HUES64 (cell line): ENCODE measurements at regions not wholly inside any gene's neighbourhood (a gene's known extent, or its start where the extent isn't known, plus 50 kb on each side); places are given as distances from the start of the nearest gene placed in this dataset.

ENCODE experiments used
- H3K27ac ChIP-seq: 2 replicates; pipeline ENCODE4 v1.7.0; 2013; ENCODE audit warnings: low read depth, low read length, inconsistent platforms
- H3K27me3 ChIP-seq: 2 replicates; pipeline ENCODE4 v1.6.1; 2013; ENCODE audit warnings: mild to moderate bottlenecking, low read length; ENCODE audit not compliant: insufficient read depth
- H3K36me3 ChIP-seq: 2 replicates; pipeline ENCODE4 v1.6.1; 2013; ENCODE audit warnings: mild to moderate bottlenecking, low read length; ENCODE audit not compliant: insufficient read depth
- H3K4me1 ChIP-seq: 2 replicates; pipeline ENCODE4 v1.6.1; 2013; ENCODE audit warnings: mild to moderate bottlenecking, low read length, moderate library complexity; ENCODE audit not compliant: insufficient read depth
- H3K4me3 ChIP-seq: 2 replicates; pipeline ENCODE4 v1.5.1; 2013; ENCODE audit warnings: mild to moderate bottlenecking, low read length, moderate library complexity
- H3K9ac ChIP-seq: 2 replicates; pipeline ENCODE4 v1.6.1; 2013; ENCODE audit warnings: mild to moderate bottlenecking, low read depth, low read length
- H3K9me3 ChIP-seq: 2 replicates; pipeline ENCODE4 v1.6.1; 2013; ENCODE audit warnings: low read depth, low read length; ENCODE audit not compliant: insufficient read depth
- WGBS: fragments of 150-250, 120-280 bp; methylation state at CpG from one replicate; pipeline ENCODE4 v1.1.7; 2013; ENCODE audit warnings: missing lambda C conversion rate; 5-methylcytosine and 5-hydroxymethylcytosine counted together

GRCh38 chr9:25548847-25549246 is 129.4 kb downstream of the TUSC1 start:
- H3K4me3 ChIP-seq: no peak overlapping the region
- H3K9ac ChIP-seq: no peak overlapping the region
- 88% methylated on average over 3 of the region's 3 CpGs for WGBS
- no peak overlapping the region for H3K27ac ChIP-seq
- H3K36me3 ChIP-seq: no peaks in the 10 kb centered on the region
- H3K27me3 ChIP-seq: no peaks in the 10 kb centered on the region
- H3K9me3 ChIP-seq: no peaks in the 10 kb centered on the region
- H3K4me1 ChIP-seq: no peaks in the 10 kb centered on the region; the same call in 1 of the 2 replicates

GRCh38 chr9:25543806-25544205 is 134.4 kb downstream of the TUSC1 start:
- 97% methylated on average over 7 of the region's 7 CpGs for WGBS

DNA sequence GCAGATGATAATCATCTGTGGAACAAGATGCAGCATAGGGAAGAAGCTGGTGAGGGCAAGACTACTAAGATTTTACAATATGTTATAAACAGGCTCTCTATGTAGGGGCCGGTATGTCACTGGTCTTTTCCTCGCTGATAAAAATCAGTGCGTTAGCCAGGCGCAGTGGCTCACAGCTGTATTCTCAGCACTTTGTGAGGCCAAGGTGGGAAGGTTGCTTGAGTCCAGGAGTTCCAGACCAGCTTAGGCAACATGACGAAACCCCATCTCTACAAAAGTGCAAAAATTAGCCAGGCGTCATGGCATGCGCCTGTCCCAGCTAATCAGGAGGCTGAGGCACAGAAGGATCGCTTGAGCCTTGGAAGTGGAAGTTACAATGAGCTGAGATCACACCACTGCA is 135.9 kb downstream of the TUSC1 start:
- no peak overlapping the region for H3K9ac ChIP-seq
- no peaks in the 10 kb centered on the region for H3K9me3 ChIP-seq
- peaks cover 12% of the 10 kb centered on the region for H3K4me1 ChIP-seq
- no peak overlapping the region for H3K27ac ChIP-seq
- H3K36me3 ChIP-seq: no peaks in the 10 kb centered on the region
- H3K4me3 ChIP-seq: no peak overlapping the region
- no peaks in the 10 kb centered on the region for H3K27me3 ChIP-seq
- WGBS: 94% methylated on average over 8 of the region's 8 CpGs

More at GRCh38 chr9:25543806-25544205, 134.4 kb downstream of the TUSC1 start:
- H3K4me3 ChIP-seq: no peak overlapping the region
- no peaks in the 10 kb centered on the region for H3K36me3 ChIP-seq
- no peak overlapping the region for H3K27ac ChIP-seq
- no peaks in the 10 kb centered on the region; the same call in 1 of the 2 replicates for H3K4me1 ChIP-seq
- no peak overlapping the region for H3K9ac ChIP-seq
- no peaks in the 10 kb centered on the region for H3K9me3 ChIP-seq
- H3K27me3 ChIP-seq: no peaks in the 10 kb centered on the region

- Histone ChIP-seq H3K36me3 (no peaks in the 10 kb centered on the region), H3K4me3 (no peak overlapping the region)
- WGBS: 78% methylated on average over 1 of the region's 2 CpGs
These were observed 140.4 kb downstream of the TUSC1 start for GRCh38 chr9:25537808-25538207.

DNA sequence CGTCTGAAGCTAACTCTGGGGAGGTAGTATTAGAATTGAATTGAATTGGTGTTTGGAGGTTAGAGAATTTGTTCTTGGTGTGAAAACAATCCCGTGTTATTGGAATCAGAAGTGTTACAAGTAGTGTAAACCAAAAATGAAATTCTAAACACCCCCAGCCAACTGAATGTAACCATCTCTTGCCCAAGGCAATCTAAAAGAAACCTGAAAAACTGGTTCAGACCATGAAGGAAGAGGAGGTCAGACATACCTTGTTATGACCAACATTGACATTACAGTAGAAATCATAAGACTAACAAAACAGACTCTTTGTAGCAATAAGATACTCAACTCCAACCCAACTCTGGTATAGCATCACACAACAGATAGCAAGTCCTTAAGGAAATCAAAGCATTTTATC is 159.0 kb downstream of the TUSC1 start:
- Histone ChIP-seq H3K4me1 (no peaks in the 10 kb centered on the region; the same call in 1 of the 2 replicates), H3K9ac (no peak overlapping the region), H3K27ac (no peak overlapping the region), H3K4me3 (no peak overlapping the region), H3K9me3 (no peaks in the 10 kb centered on the region), H3K36me3 (no peaks in the 10 kb centered on the region), H3K27me3 (no peaks in the 10 kb centered on the region)
- 92% methylated on average over 1 of the region's 2 CpGs for WGBS

More at GRCh38 chr9:25537808-25538207, 140.4 kb downstream of the TUSC1 start:
- no peaks in the 10 kb centered on the region for H3K27me3 ChIP-seq
- no peak overlapping the region for H3K9ac ChIP-seq
- peaks cover 16% of the 10 kb centered on the region for H3K4me1 ChIP-seq
- no peaks in the 10 kb centered on the region for H3K9me3 ChIP-seq
- no peak overlapping the region for H3K27ac ChIP-seq

GRCh38 chr9:25517701-25518100 is 160.5 kb downstream of the TUSC1 start:
- Histone ChIP-seq H3K9ac (no peak overlapping the region), H3K27ac (no peak overlapping the region), H3K9me3 (no peaks in the 10 kb centered on the region), H3K4me3 (no peak overlapping the region), H3K36me3 (no peaks in the 10 kb centered on the region), H3K4me1 (no peaks in the 10 kb centered on the region; the same call in 1 of the 2 replicates), H3K27me3 (no peaks in the 10 kb centered on the region)
- 95% methylated on average over 2 of the region's 2 CpGs for WGBS

DNA sequence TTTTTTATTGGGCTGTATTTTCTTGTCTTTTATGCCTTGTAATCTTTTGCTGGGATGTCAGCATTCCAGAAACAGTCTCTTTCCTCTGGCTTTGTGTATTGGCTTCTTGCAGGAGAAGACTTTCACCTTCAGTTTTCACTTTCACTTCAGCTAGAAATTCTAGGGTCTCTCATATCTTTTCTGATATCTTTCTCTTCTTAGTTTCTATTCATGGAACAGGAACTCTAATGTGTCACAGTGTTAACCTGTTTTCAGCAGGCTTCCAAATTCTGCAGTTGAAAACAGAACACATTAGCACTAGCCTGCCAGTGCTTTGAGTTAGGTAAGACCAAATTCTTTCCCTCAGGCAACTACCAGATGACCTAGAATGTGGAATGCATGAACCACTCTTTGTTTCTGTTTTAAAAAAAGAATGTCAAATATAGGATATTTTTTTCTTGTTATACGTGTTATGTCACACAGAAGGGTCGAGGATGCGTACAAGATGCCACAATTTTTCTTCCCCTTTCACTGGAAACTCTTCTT is 164.7 kb downstream of the TUSC1 start:
- H3K27me3 ChIP-seq: no peaks in the 10 kb centered on the region
- no peaks in the 10 kb centered on the region for H3K9me3 ChIP-seq
- no peak overlapping the region for H3K9ac ChIP-seq
- H3K27ac ChIP-seq: no peak overlapping the region
- H3K36me3 ChIP-seq: no peaks in the 10 kb centered on the region
- H3K4me3 ChIP-seq: no peak overlapping the region
- 95% methylated on average over 3 of the region's 3 CpGs for WGBS
- H3K4me1 ChIP-seq: no peaks in the 10 kb centered on the region

GRCh38 chr9:25505644-25506043 is 172.6 kb downstream of the TUSC1 start:
- WGBS: 67% methylated on average over 1 of the region's 1 CpG

DNA sequence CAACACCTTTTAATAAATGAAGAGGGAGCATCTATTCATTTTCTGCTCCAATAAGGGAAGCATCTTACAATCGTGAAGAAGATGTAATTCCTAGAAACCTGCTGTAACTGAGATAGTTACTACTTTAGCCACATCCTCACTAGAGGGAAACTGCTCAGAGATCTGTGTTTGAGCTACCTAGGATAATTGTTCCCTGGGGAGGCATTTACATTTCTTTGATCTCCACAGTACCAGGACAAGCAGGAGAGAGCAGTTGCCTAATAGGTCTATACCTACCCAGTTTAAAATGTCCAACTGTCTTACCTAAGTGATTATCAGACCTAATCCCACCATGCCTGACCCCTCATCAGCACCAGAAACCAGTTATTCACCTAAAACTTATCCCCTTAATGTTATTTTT is 196.9 kb downstream of the TUSC1 start:
- Histone ChIP-seq H3K4me1 (peaks cover 11% of the 10 kb centered on the region), H3K9ac (no peak overlapping the region), H3K36me3 (no peaks in the 10 kb centered on the region), H3K4me3 (no peak overlapping the region), H3K27ac (no peak overlapping the region), H3K27me3 (no peaks in the 10 kb centered on the region), H3K9me3 (no peaks in the 10 kb centered on the region)
- no CpG with 5 or more reads among the region's 1 CpG for WGBS

More at GRCh38 chr9:25505644-25506043, 172.6 kb downstream of the TUSC1 start:
- Histone ChIP-seq H3K4me3 (no peak overlapping the region), H3K36me3 (no peaks in the 10 kb centered on the region; the same call in 1 of the 2 replicates), H3K9ac (no peak overlapping the region), H3K9me3 (peaks cover 37% of the 10 kb centered on the region), H3K27me3 (no peaks in the 10 kb centered on the region), H3K27ac (no peak overlapping the region), H3K4me1 (no peaks in the 10 kb centered on the region)

DNA sequence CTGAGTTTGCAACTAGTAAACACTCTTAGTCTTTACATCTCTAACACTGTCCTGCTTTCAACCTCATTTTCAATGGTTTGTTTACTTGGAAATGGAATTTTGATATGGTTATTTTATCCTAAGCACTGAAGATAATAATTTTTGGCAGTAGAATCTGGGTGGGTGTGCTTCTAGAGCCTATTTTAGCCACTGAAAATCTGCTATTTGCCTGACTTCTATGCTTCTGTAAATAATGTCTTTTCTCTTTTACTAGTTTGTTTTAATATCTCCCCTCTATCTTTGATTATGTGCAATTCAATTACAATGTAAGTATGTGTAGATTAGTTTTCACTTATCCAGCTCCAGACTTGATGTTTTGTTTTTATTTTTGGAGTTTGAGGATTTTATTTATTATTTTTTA is 197.5 kb downstream of the TUSC1 start:
- no peaks in the 10 kb centered on the region for H3K27me3 ChIP-seq
- no peak overlapping the region for H3K4me3 ChIP-seq
- H3K9ac ChIP-seq: no peak overlapping the region
- no peaks in the 10 kb centered on the region for H3K36me3 ChIP-seq
- H3K27ac ChIP-seq: no peak overlapping the region
- H3K9me3 ChIP-seq: no peaks in the 10 kb centered on the region
- H3K4me1 ChIP-seq: peaks cover 11% of the 10 kb centered on the region

DNA sequence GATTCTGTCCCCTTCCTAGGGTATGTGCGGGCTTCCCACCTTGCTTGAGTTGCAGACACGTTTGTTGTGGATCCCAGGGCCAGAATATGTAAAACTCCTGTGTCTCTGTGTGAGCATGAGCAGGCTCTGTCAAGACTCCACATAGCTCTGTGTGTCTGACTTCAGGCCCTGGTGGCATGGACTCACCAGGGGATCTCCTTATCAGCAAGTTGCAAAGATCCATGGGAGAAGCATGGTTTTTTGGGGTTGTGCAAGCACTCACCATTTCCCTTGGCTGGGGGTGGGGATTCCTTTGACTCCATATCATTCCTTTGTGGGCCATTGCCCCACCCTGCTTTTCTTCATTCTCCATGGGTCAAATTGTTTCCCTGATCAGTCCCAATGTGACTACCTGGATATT is 205.6 kb downstream of the TUSC1 start:
- 96% methylated on average over 2 of the region's 2 CpGs for WGBS
- H3K4me3 ChIP-seq: no peak overlapping the region

GRCh38 chr9:25472085-25472607 is 206.1 kb downstream of the TUSC1 start:
- 95% methylated on average over 4 of the region's 4 CpGs for WGBS
- no peak overlapping the region for H3K9ac ChIP-seq

More for the DNA sequence above, 205.6 kb downstream of the TUSC1 start:
- no peaks in the 10 kb centered on the region for H3K4me1 ChIP-seq
- H3K27ac ChIP-seq: no peak overlapping the region
- no peak overlapping the region for H3K9ac ChIP-seq
- no peaks in the 10 kb centered on the region for H3K27me3 ChIP-seq
- H3K36me3 ChIP-seq: no peaks in the 10 kb centered on the region
- H3K9me3 ChIP-seq: 0 out of 2 replicates have a peak, but pooled peaks cover 6% of the 10 kb centered on the region

More at GRCh38 chr9:25472085-25472607, 206.1 kb downstream of the TUSC1 start:
- Histone ChIP-seq H3K9me3 (0 out of 2 replicates have a peak, but pooled peaks cover 6% of the 10 kb centered on the region), H3K27me3 (no peaks in the 10 kb centered on the region), H3K4me1 (no peaks in the 10 kb centered on the region), H3K27ac (no peak overlapping the region), H3K4me3 (no peak overlapping the region), H3K36me3 (no peaks in the 10 kb centered on the region)
